B cell (primary cell): ENCODE measurements at regions not wholly inside any gene's neighbourhood (a gene's known extent, or its start where the extent isn't known, plus 50 kb on each side); places are given as distances from the start of the nearest gene placed in this dataset.

Source experiments
- CTCF ChIP-seq: fragments of 200-600 bp; IDR thresholded peaks from one replicate; pipeline ENCODE4 v1.8.0; 2022; ENCODE audit warnings: antibody characterized with exemption, mild to moderate bottlenecking
- EZH2 ChIP-seq: IDR thresholded peaks from 2 replicates; pipeline ENCODE4 v1.6.1; 2012; ENCODE audit warnings: borderline replicate concordance, low read depth, mild to moderate bottlenecking, moderate library complexity, low read length; ENCODE audit not compliant: insufficient read depth, poor library complexity, severe bottlenecking

GRCh38 chr1:187122566-187122965 is 293.8 kb downstream of the PLA2G4A start:
- TF ChIP-seq CTCF (no peak), EZH2 (no peak)
